Kidney (tissue), 13 donors: ENCODE measurements at regions not wholly inside any gene's neighbourhood (a gene's known extent, or its start where the extent isn't known, plus 50 kb on each side); places are given as distances from the start of the nearest gene placed in this dataset.
"Not testable (repeated sequence)": the region's sequence is repeated elsewhere in the genome, so short reads cannot be mapped to it uniquely, and the experiment has no call there.

Experiments used
- DNase-seq, 5 donors: peaks; one replicate each; pipeline ENCODE4 v3.0.0-alpha.2; 2013 to 2020
- FAIRE-seq: peaks from 2 replicates; lab custom pipeline; 2012; peaks lifted over from hg19 to GRCh38; lab: Jason Lieb, UNC
- H3K27ac ChIP-seq, 2 donors: one replicate each; pipeline ENCODE4 v1.7.0; 2013; ENCODE audit warnings: low read depth in 2 of 2, low read length in 2 of 2, inconsistent platforms in 1 of 2
- H3K27me3 ChIP-seq: one replicate; pipeline ENCODE4 v1.7.1; 2013; ENCODE audit warnings: low read length, inconsistent platforms; ENCODE audit not compliant: control insufficient read depth, insufficient read depth
- H3K36me3 ChIP-seq, 3 donors: one replicate each; pipeline versions ENCODE4 v1.7.0 to v1.7.1; 2013; ENCODE audit warnings: low read length in 3 of 3, control low read depth in 1 of 3, inconsistent platforms in 1 of 3; ENCODE audit not compliant: insufficient read depth in 3 of 3, control insufficient read depth in 2 of 3
- H3K4me1 ChIP-seq, 3 donors: one replicate each; pipeline versions ENCODE4 v1.7.0 to v1.7.1; 2013; ENCODE audit warnings: low read length in 3 of 3, inconsistent platforms in 1 of 3, low read depth in 1 of 3; ENCODE audit not compliant: control insufficient read depth in 2 of 3, insufficient read depth in 2 of 3
- H3K4me3 ChIP-seq, 3 donors: one replicate each; pipeline versions ENCODE4 v1.7.0 to v1.8.1; 2013; ENCODE audit warnings: low read length in 3 of 3, control low read depth in 1 of 3, inconsistent platforms in 1 of 3
- H3K9ac ChIP-seq, 3 donors: one replicate each; pipeline versions ENCODE4 v1.7.0 to v1.7.1; 2013; ENCODE audit warnings: low read length in 3 of 3, control low read depth in 1 of 3, inconsistent platforms in 1 of 3
- H3K9me3 ChIP-seq, 3 donors: one replicate each; pipeline versions ENCODE4 v1.7.0 to v1.7.1; 2013; ENCODE audit warnings: low read length in 3 of 3, control low read depth in 1 of 3, inconsistent platforms in 1 of 3; ENCODE audit not compliant: control insufficient read depth in 2 of 3, insufficient read depth in 1 of 3
- CTCF ChIP-seq: IDR thresholded peaks from 3 replicates; pipeline ENCODE4 v1.5.1; 2012; ENCODE audit warnings: mild to moderate bottlenecking, moderate library complexity, borderline replicate concordance; ENCODE audit not compliant: insufficient read depth; ENCODE audit errors: extremely low read depth
- intact Hi-C: fragments of 100-400 bp; cut with DNase I; formaldehyde crosslinking; loops from one replicate; pipeline ENCODE4 v1.11.1; 2022
- donor health status: control.
- donor health status: control.
- donor health status: control.
- donor health status: control.
- donor health status: control.
- donor health status: DM: yes; HTN: yes; CAD: no.
- donor health status: Normal renal cell carcinoma (clear cell type).

GRCh38 chr14:45897439-45897838 lies 644.4 kb upstream of the MIS18BP1 start:
- Histone ChIP-seq H3K4me3 (no peak overlapping the region), H3K4me1 (peaks cover 0 to 3% (median 0%) of the 10 kb centered on the region in 3 donors), H3K27me3 (no peaks in the 10 kb centered on the region), H3K27ac (no peak overlapping the region), H3K36me3 (no peaks in the 10 kb centered on the region), H3K9ac (no peak overlapping the region), H3K9me3 (no peaks in the 10 kb centered on the region)
- no peak for TF ChIP-seq CTCF
- intact Hi-C loops = no loop called here
- DNase-seq (no peak), FAIRE-seq (no peak)

DNA sequence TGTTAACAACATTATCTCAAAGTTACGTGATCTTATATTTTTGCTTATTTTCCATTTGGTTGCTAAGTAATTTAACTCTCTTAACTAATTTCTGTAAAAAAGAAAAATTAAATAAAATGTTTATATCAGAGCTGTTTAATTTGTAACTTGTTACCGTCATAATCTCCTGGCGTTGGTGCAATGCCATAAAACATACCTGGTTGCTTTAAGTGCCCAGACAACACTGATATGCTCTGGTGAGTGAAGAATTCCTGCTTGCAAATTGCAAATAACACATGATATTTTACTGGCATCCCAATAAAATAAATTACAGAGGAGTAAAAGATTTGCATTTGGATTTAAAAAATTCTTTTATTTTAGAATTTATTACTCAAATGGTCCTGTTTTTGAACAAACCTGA lies 640.1 kb upstream of the MIS18BP1 start:
- no peak overlapping the region for H3K9ac ChIP-seq
- no peaks in the 10 kb centered on the region for H3K36me3 ChIP-seq
- H3K9me3 ChIP-seq = no peaks in the 10 kb centered on the region
- no peak overlapping the region for H3K4me3 ChIP-seq
- peaks cover 0 to 9% (median 3%) of the 10 kb centered on the region in 3 donors for H3K4me1 ChIP-seq
- intact Hi-C loops = no loop called here
- DNase-seq (peak in 2 of 5 donors; percentile 16 to 22), FAIRE-seq (no peak)
- no peak overlapping the region for H3K27ac ChIP-seq
- TF ChIP-seq CTCF = no peak
- H3K27me3 ChIP-seq = no peaks in the 10 kb centered on the region

DNA sequence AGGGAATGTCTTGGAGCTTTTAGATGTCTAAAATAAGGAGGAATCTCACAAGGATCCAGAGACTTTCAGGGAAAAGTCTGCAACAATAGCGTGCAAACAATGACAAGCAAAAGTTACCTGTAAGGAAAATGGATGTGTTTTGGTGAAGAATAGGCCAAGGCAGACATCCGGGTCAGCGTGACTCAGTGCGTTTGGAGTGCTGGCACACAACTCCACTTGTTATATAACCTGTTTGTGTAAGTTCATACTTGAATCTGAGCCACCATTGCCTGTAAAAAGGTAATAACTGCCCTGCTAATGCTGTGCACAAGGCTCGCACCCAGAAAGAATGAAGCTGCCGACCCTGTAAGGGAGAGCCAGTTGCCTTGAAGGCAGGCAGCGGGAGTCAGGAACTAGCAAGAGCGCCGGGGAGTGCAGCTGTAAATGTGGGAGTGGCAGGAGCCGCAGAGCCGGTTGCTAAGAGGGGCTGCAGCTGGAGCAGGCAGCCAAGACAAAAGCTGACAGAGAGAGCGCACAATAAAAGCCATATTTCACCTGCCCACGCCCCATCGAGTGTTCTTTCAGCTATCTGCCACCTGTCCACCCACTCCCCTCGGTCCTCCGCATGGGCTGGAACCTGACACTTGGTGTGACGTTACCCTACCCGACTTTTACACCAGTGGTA lies 638.5 kb upstream of the MIS18BP1 start:
- FAIRE-seq = no peak
- peaks cover 0 to 9% (median 3%) of the 10 kb centered on the region in 3 donors for H3K4me1 ChIP-seq
- H3K27me3 ChIP-seq = no peaks in the 10 kb centered on the region
- H3K36me3 ChIP-seq = no peaks in the 10 kb centered on the region
- H3K9me3 ChIP-seq = no peaks in the 10 kb centered on the region
- peak in 4 of 5 donors; percentile 83 to 90 (median 86) for DNase-seq
- peak overlapping the region; percentile 20 to 38 (median 21) for H3K4me3 ChIP-seq
- peak overlapping the region in 1 of 2 donors; percentile 47 for H3K27ac ChIP-seq
- TF ChIP-seq CTCF = no peak
- no peak overlapping the region for H3K9ac ChIP-seq
- intact Hi-C loops = no loop called here

DNA sequence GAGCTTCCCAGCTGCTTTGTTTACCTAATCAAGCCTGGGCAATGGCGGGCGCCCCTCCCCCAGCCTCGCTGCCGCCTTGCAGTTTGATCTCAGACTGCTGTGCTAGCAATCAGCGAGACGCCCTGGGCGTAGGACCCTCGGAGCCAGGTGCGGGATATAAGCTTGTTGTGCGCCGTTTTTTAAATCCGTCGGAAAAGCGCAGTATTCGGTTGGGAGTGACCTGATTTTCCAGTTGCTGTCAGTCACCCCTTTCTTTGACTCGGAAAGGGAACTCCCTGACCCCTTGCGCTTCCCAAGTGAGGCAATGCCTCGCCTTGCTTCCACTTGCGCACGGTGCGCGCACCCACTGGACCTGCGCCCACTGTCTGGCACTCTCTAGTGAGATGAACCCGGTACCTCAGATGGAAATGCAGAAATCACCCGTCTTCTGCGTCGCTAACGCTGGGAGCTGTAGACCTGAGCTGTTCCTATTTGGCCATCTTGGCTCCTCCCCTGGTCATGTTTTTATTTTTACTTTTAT lies 635.8 kb upstream of the MIS18BP1 start:
- H3K36me3 ChIP-seq, H3K27ac ChIP-seq, H3K9ac ChIP-seq, H3K27me3 ChIP-seq, H3K4me1 ChIP-seq, FAIRE-seq, intact Hi-C loops, H3K4me3 ChIP-seq, DNase-seq, H3K9me3 ChIP-seq: not testable (repeated sequence)
